ENCODE measurements at regions not wholly inside any gene's neighbourhood (a gene's known extent, or its start where the extent isn't known, plus 50 kb on each side); places are given as distances from the start of the nearest gene placed in this dataset.

DNA sequence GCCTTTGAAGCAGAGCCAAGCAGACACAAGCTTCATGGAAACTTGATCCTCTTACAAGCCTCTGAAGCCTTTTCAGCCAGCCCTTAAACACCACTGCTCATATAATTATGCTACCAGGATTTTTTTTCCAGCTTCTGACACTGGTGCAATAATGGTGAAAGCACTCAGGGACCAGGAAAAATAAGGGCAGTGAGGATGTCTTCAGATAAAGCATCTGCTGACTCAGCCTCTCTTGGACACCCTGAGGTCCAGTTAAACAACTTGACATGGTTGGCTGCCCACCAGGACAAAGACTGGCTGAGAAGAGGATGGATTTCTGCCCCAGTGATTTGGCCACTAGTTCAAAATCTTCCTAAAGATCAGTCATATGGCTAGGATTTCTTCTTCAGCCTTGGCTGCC, 124.2 kb upstream of the N4BP1 start:
- TF ChIP-seq CTCF (IDR thresholded peaks at IDR 0.05) (no peak), POLR2A (IDR thresholded peaks at IDR 0.05) (no peak)

Data from esophagus squamous epithelium (tissue), 4 donors.